ENCODE measurements at regions not wholly inside any gene's neighbourhood (a gene's known extent, or its start where the extent isn't known, plus 50 kb on each side); places are given as distances from the start of the nearest gene placed in this dataset.

DNA sequence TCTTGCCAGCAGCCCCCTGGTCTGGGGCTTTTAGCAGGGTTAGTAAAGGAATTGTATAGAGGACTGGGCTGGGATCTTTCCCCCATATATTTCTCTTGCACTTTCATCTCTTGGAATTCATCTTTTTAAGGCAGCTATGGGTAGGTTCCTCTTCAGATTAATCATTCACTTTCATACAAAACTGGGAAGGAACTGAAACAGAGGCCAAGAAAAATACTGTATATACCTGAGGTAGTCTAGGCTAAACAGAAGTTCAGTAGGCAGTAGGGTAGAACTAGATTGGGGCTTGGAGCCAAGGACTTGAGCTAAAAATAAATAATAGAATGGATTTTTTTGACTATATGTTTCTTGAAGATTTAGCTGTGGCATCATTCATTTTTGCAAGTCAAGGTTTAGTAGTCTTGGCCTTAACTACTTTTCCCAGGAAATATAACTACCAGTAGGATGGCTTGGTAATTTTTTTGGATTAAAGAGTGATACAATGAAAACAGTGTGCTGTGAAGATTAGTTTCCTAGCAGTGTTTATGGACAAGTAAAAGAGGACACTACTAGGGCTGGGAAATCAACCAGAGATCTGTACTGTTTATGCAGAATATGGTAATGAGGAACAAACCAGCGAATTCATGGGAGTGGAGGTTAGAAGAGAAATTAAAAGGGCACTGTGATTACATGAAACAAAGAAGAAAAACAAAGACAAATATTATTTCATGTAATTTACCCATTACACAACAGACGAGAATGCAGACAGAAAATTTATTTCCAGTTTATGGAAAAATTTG lies 50.9 kb upstream of the PTGS2 start:
- Histone ChIP-seq H3K27me3 (ENCODE audit: control insufficient read depth in 1 of 2, insufficient read depth in 2 of 2, low read length in 2 of 2) (no peaks in the 10 kb centered on the region), H3K4me1 (ENCODE audit: insufficient read depth, low read length) (no peaks in the 10 kb centered on the region), H3K4me3 (ENCODE audit: low read length) (no peak overlapping the region), H3K9me3 (ENCODE audit: control insufficient read depth in 1 of 2, insufficient read depth in 1 of 2, low read length in 2 of 2) (peaks cover 0 to 11% of the 10 kb centered on the region in 2 experiments), H3K27ac (ENCODE audit: low read depth in 1 of 2, low read length in 2 of 2) (no peak overlapping the region), H3K36me3 (ENCODE audit: insufficient read depth, low read length) (no peaks in the 10 kb centered on the region)
- Mint-ChIP-seq H3K9me3 (peaks cover 9% of the 10 kb centered on the region), H3K27me3 (peaks cover 9% of the 10 kb centered on the region), H3K4me1 (ENCODE audit: low read depth) (no peaks in the 10 kb centered on the region), H3K27ac (no peak overlapping the region), H3K4me3 (no peak overlapping the region), H3K36me3 (ENCODE audit: low read depth) (no peaks in the 10 kb centered on the region)
- intact Hi-C loops (cut with DNase I, micrococcal nuclease) = no loop called here
- DNase-seq = no peak
- ATAC-seq (ENCODE audit: poor library complexity) = no peak
- TF ChIP-seq, protein P1, sequence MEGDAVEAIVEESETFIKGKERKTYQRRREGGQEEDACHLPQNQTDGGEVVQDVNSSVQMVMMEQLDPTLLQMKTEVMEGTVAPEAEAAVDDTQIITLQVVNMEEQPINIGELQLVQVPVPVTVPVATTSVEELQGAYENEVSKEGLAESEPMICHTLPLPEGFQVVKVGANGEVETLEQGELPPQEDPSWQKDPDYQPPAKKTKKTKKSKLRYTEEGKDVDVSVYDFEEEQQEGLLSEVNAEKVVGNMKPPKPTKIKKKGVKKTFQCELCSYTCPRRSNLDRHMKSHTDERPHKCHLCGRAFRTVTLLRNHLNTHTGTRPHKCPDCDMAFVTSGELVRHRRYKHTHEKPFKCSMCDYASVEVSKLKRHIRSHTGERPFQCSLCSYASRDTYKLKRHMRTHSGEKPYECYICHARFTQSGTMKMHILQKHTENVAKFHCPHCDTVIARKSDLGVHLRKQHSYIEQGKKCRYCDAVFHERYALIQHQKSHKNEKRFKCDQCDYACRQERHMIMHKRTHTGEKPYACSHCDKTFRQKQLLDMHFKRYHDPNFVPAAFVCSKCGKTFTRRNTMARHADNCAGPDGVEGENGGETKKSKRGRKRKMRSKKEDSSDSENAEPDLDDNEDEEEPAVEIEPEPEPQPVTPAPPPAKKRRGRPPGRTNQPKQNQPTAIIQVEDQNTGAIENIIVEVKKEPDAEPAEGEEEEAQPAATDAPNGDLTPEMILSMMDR (IDR thresholded peaks at IDR 0.05) = no peak
- ChIA-PET CTCF (no interaction called here), POLR2A (no interaction called here)

Measured in CD4-positive, alpha-beta T cell (primary cell).